AG04450 (cell line): ENCODE measurements at regions not wholly inside any gene's neighbourhood (a gene's known extent, or its start where the extent isn't known, plus 50 kb on each side); places are given as distances from the start of the nearest gene placed in this dataset.

Source experiments
- CTCF ChIA-PET: fragments of 300-600, 350-600 bp; formaldehyde crosslinking; extraction: SDS; loops from one replicate; lab custom pipeline; 2022; ENCODE audit warnings: antibody characterized with exemption, inconsistent platforms; lab: Charles Lee
- POLR2A ChIA-PET: fragments of 350-600 bp; formaldehyde crosslinking; extraction: SDS; loops from one replicate; lab custom pipeline; 2021; ENCODE audit warnings: antibody characterized with exemption, inconsistent platforms; lab: Yijun Ruan, JAX
- DNase-seq: peaks from one replicate; pipeline ENCODE4 v3.0.0-alpha.2; 2011; ENCODE audit warnings: low read depth, low spot score
- H3K27ac ChIP-seq: one replicate; pipeline ENCODE4 v1.5.1; 2012; ENCODE audit warnings: low read depth, low read length, control low read depth
- H3K27me3 ChIP-seq: one replicate; pipeline ENCODE4 v1.6.0; 2012; ENCODE audit warnings: low read length; ENCODE audit not compliant: control insufficient read depth, insufficient read depth
- H3K4me3 ChIP-seq: 2 replicates; pipeline ENCODE4 v1.5.1; 2011; ENCODE audit warnings: mild to moderate bottlenecking, low read depth, low read length, control low read depth
- H3K9me3 ChIP-seq: 2 replicates; pipeline ENCODE4 v1.5.1; 2012; ENCODE audit warnings: low read length; ENCODE audit not compliant: control insufficient read depth, insufficient read depth
- TF ChIP-seq, protein P1 (sequence below): IDR thresholded peaks from 2 replicates; pipeline ENCODE4 v1.5.1; 2011; ENCODE audit warnings: low read depth, low read length, control low read depth, inconsistent platforms

DNA sequence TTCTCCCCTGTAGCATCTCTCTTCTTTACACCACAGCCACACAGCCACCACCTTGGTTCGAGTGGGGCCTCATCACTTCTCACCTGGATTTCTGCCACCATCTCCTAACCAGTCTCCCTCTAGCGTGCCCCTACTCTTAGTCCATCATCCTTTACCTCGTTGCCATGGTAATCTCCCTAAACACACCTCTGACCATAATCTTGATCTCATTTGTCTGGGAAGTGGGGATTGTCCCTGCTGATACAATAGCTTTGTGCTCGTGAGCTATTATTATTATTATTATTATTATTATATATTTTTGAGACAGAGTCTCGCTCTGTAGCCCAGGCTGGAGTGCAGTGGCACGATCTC lies 76.5 kb upstream of the HSPA9 start:
- ChIA-PET POLR2A (no interaction called here), CTCF (interaction anchor here (0.9 kb wide), 1 partner anchor 10 kb away, joined by 3 read pairs; no protein-coding TSS in a partner anchor)
- TF ChIP-seq, protein P1, sequence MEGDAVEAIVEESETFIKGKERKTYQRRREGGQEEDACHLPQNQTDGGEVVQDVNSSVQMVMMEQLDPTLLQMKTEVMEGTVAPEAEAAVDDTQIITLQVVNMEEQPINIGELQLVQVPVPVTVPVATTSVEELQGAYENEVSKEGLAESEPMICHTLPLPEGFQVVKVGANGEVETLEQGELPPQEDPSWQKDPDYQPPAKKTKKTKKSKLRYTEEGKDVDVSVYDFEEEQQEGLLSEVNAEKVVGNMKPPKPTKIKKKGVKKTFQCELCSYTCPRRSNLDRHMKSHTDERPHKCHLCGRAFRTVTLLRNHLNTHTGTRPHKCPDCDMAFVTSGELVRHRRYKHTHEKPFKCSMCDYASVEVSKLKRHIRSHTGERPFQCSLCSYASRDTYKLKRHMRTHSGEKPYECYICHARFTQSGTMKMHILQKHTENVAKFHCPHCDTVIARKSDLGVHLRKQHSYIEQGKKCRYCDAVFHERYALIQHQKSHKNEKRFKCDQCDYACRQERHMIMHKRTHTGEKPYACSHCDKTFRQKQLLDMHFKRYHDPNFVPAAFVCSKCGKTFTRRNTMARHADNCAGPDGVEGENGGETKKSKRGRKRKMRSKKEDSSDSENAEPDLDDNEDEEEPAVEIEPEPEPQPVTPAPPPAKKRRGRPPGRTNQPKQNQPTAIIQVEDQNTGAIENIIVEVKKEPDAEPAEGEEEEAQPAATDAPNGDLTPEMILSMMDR = no peak

DNA sequence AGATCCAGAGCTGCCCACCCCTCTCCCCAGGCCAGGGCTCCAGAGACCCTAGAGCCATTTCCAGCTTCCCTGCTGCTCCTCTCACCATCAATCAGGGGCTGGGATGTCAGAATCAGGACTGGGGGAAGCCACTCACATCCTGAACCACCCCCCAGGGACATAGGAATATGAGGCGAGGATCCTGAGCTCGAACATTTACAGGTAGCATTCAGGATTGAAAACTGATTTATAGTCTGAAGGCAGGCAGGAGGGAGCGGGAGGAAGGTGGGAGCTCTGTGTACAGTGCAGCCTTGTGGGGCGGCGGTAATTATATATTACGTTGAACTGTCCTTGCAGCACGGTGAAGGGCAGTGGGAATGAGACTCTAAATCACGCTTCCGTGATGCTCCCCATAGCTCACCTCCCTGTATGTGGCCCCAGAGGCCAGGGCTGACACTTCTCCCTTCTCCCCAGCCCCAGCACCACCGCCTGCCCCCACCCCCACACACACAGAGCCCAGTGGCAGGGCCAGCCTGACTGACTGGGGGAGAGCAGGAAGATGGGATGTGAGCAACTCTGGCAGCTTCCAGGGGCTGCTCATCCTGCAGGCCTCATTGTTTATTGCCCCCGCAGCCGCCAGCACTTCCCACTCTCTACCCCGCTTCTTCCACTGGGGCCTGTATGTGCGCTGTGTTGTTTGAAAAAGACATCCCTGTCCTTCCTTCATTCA lies 76.0 kb upstream of the HSPA9 start:
- no peak for DNase-seq
- Histone ChIP-seq H3K9me3 (no peaks in the 10 kb centered on the region), H3K4me3 (no peak overlapping the region), H3K27ac (no peak overlapping the region), H3K27me3 (peaks cover 36% of the 10 kb centered on the region)
- TF ChIP-seq, protein P1 = no peak
- CTCF ChIA-PET = interaction anchor here (0.9 kb wide), 2 partner anchors 10 to 75 kb away, joined by 3 read pairs; no protein-coding TSS in a partner anchor
- POLR2A ChIA-PET = no interaction called here

More for the DNA sequence above, 76.5 kb upstream of the HSPA9 start:
- DNase-seq = no peak
- H3K27ac ChIP-seq = no peak overlapping the region
- no peaks in the 10 kb centered on the region for H3K9me3 ChIP-seq
- H3K27me3 ChIP-seq = peaks cover 33% of the 10 kb centered on the region
- H3K4me3 ChIP-seq = no peak overlapping the region

DNA sequence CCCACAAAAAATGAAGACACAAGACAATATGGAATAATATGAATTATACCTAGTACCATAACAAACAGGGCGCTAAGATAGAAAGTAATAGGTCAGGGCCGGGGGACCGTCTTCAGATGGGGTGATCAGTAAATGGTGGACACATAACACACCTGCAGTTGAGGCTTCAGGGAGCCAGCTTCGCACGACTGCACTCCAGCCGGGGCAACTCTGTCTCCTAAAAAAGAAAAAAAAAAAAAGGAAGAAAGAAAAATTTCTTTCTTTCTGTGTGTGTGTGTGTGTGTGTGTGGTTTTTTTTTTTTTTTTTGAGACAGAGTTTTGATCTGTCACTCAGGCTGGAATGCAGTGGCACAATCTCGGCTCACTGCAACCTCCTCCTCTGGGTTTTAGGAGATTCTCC lies 75.0 kb upstream of the HSPA9 start:
- TF ChIP-seq, protein P1 = no peak
- no peak overlapping the region for H3K4me3 ChIP-seq
- POLR2A ChIA-PET = no interaction called here
- DNase-seq = no peak
- no peaks in the 10 kb centered on the region for H3K9me3 ChIP-seq
- H3K27me3 ChIP-seq = peaks cover 41% of the 10 kb centered on the region
- H3K27ac ChIP-seq = no peak overlapping the region
- CTCF ChIA-PET = interaction anchor here (0.5 kb wide), 1 partner anchor 364 kb away, joined by 3 read pairs; no protein-coding TSS in a partner anchor

DNA sequence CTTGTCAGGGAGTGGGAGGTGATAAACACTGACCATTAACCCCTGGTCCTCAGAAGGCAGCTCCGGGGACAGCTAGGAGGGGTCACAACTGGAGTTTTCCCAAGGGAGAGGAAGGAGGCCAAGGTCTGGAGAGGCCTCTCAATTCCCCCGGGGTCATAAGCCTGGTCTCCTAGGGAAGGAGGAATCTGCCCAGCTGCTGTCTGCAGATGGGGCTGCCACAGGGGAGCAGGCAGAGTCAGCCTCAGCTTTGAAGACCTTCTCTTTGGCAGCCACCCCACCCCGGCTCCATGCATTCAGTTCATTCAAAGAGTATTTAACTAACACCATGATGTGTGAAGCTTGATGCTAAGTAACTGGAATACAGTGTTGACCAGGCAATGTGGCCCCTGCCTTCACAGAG lies 74.6 kb upstream of the HSPA9 start:
- no peak overlapping the region for H3K27ac ChIP-seq
- TF ChIP-seq, protein P1 = no peak
- H3K27me3 ChIP-seq = peaks cover 41% of the 10 kb centered on the region
- H3K9me3 ChIP-seq = no peaks in the 10 kb centered on the region
- ChIA-PET POLR2A (no interaction called here), CTCF (interaction anchor here (0.5 kb wide), 2 partner anchors 20 to 364 kb away, joined by 3 to 7 read pairs; no protein-coding TSS in a partner anchor)
- DNase-seq = no peak
- no peak overlapping the region for H3K4me3 ChIP-seq

DNA sequence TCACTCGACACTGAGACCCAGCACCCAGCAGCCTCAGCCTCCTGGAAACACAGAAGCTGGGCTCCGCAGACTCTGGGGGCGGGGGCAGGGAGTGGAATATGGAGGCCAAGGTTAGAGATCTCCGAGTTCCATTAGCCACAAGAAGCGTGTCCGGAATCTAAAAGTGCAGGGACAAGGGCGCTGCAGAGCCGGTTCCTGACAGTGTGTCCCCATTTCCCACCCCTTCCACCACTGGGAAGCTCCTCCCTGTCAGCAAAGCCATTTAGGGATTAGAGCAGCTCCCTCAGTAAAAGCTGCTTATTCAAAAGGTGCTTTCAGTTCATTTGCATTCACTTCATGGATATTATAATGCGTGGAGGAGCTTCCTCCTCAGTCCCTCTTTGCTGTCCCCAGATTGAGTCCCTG lies 74.1 kb upstream of the HSPA9 start:
- POLR2A ChIA-PET = no interaction called here

More for the DNA sequence above, 74.1 kb upstream of the HSPA9 start:
- peaks cover 41% of the 10 kb centered on the region for H3K27me3 ChIP-seq
- H3K4me3 ChIP-seq = no peak overlapping the region
- CTCF ChIA-PET = interaction anchor here (0.5 kb wide), 1 partner anchor 20 kb away, joined by 7 read pairs; no protein-coding TSS in a partner anchor
- no peak for DNase-seq
- no peaks in the 10 kb centered on the region for H3K9me3 ChIP-seq
- no peak overlapping the region for H3K27ac ChIP-seq
- TF ChIP-seq, protein P1 = no peak
